HL-60 (cell line): ENCODE measurements at regions not wholly inside any gene's neighbourhood (a gene's known extent, or its start where the extent isn't known, plus 50 kb on each side); places are given as distances from the start of the nearest gene placed in this dataset.

Source experiments
- DNase-seq, 2 experiments: peaks; one replicate each; pipeline ENCODE4 v3.0.0-alpha.2; 2010 to 2020; ENCODE audit warnings: low read depth in 1 of 2, low spot score in 1 of 2
- H3K27ac ChIP-seq: fragments of 250-450 bp; sonication (Bioruptor Pico); replicated peaks from 2 replicates; pipeline ENCODE4 v1.5.1; 2020; ENCODE audit warnings: mild to moderate bottlenecking, moderate library complexity
- H3K27me3 ChIP-seq: fragments of 250-450 bp; sonication (Bioruptor Pico); 2 replicates; pipeline ENCODE4 v1.5.1; 2021; ENCODE audit warnings: mild to moderate bottlenecking, moderate library complexity; ENCODE audit not compliant: insufficient read depth, poor library complexity, severe bottlenecking
- H3K4me3 ChIP-seq: replicated peaks from 2 replicates; pipeline ENCODE4 v1.5.1; 2011; ENCODE audit warnings: mild to moderate bottlenecking, control low read depth, low read length; ENCODE audit not compliant: insufficient read depth
- CTCF ChIP-seq: IDR thresholded peaks from one replicate; pipeline ENCODE4 v1.5.1; 2011; ENCODE audit warnings: low read length, control low read depth, inconsistent platforms; ENCODE audit not compliant: insufficient read depth
- GABPA ChIP-seq: IDR thresholded peaks from 2 replicates; pipeline ENCODE4 v1.6.1; 2012; ENCODE audit warnings: low read depth
- POLR2AphosphoS5 ChIP-seq: IDR thresholded peaks from 2 replicates; pipeline ENCODE4 v1.6.1; 2012; ENCODE audit warnings: low read depth
- SPI1 ChIP-seq: IDR thresholded peaks from 2 replicates; pipeline ENCODE4 v1.6.1; 2012; ENCODE audit warnings: low read depth, mild to moderate bottlenecking, borderline replicate concordance
- TF ChIP-seq, protein P1 (sequence below): IDR thresholded peaks from 2 replicates; pipeline ENCODE4 v1.6.1; 2012; ENCODE audit warnings: low read depth; ENCODE audit not compliant: insufficient replicate concordance

GRCh38 chr1:30638811-30639210 is 84.6 kb downstream of the MATN1 start:
- no peak for DNase-seq
- TF ChIP-seq GABPA = no peak
- no peak for TF ChIP-seq SPI1
- no peak for TF ChIP-seq POLR2AphosphoS5
- TF ChIP-seq CTCF = no peak
- TF ChIP-seq, protein P1, sequence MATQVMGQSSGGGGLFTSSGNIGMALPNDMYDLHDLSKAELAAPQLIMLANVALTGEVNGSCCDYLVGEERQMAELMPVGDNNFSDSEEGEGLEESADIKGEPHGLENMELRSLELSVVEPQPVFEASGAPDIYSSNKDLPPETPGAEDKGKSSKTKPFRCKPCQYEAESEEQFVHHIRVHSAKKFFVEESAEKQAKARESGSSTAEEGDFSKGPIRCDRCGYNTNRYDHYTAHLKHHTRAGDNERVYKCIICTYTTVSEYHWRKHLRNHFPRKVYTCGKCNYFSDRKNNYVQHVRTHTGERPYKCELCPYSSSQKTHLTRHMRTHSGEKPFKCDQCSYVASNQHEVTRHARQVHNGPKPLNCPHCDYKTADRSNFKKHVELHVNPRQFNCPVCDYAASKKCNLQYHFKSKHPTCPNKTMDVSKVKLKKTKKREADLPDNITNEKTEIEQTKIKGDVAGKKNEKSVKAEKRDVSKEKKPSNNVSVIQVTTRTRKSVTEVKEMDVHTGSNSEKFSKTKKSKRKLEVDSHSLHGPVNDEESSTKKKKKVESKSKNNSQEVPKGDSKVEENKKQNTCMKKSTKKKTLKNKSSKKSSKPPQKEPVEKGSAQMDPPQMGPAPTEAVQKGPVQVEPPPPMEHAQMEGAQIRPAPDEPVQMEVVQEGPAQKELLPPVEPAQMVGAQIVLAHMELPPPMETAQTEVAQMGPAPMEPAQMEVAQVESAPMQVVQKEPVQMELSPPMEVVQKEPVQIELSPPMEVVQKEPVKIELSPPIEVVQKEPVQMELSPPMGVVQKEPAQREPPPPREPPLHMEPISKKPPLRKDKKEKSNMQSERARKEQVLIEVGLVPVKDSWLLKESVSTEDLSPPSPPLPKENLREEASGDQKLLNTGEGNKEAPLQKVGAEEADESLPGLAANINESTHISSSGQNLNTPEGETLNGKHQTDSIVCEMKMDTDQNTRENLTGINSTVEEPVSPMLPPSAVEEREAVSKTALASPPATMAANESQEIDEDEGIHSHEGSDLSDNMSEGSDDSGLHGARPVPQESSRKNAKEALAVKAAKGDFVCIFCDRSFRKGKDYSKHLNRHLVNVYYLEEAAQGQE = no peak
- H3K27me3 ChIP-seq = no peaks in the 10 kb centered on the region

GRCh38 chr1:30638086-30638485 is 85.3 kb downstream of the MATN1 start:
- no peak for DNase-seq
- Histone ChIP-seq H3K4me3 (no peak overlapping the region), H3K27me3 (no peaks in the 10 kb centered on the region), H3K27ac (no peak overlapping the region)
- TF ChIP-seq, protein P1 = no peak

More at GRCh38 chr1:30638811-30639210, 84.6 kb downstream of the MATN1 start:
- no peak overlapping the region for H3K27ac ChIP-seq
- H3K4me3 ChIP-seq = no peak overlapping the region

DNA sequence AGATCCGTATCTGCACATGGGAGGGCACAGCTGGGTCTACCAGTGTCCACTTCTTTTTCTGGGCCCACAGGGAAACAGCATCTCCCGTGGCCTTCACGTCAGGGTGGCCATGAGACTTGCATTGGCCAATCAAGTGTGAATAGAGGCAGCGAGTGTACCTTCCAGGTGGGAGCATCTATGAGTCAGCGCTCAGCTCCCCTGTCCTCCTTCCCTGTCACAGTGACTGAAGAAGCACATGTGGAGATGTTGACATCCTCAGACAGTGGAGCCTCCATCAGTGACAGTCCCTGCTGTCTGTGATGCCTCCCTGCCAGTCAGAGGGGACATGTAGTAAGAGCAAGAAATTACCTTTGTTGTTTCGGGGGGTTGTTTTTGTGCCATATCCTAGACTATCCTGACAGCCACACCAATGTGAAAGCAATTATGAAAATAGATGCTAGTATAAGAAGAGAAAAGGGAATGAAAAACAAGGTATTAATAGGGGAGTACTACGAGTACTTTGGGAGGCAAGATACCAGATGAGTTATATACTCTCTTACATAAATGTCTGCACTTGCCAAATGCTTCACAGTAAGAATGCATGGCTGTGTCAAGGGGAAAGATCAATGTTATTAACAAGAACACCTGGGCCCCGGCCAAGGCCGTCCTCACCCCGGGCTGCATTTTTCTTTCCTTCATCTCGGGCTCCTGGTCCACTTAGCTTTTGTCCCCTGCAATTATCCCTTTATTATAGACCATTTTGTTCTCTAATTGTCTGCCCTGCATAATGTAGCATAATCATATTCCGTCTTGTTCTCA is 86.0 kb downstream of the MATN1 start:
- DNase-seq = no peak
- H3K4me3 ChIP-seq = no peak overlapping the region
- H3K27ac ChIP-seq = no peak overlapping the region
- TF ChIP-seq CTCF (no peak), POLR2AphosphoS5 (no peak), SPI1 (no peak), GABPA (no peak)
- TF ChIP-seq, protein P1 = no peak
- H3K27me3 ChIP-seq = no peaks in the 10 kb centered on the region
